VCaP (cell line): ENCODE measurements at regions not wholly inside any gene's neighbourhood (a gene's known extent, or its start where the extent isn't known, plus 50 kb on each side); places are given as distances from the start of the nearest gene placed in this dataset.

Experiments used
- H3K27ac ChIP-seq: fragments of 450-650 bp; 2 replicates; pipeline ENCODE4 v1.5.1; 2017
- TF ChIP-seq, protein P1 (sequence below): fragments of 450-650 bp; conservative IDR thresholded peaks from 2 replicates; pipeline ENCODE4 v1.5.1; 2017; ENCODE audit warnings: mild to moderate bottlenecking, moderate library complexity

DNA sequence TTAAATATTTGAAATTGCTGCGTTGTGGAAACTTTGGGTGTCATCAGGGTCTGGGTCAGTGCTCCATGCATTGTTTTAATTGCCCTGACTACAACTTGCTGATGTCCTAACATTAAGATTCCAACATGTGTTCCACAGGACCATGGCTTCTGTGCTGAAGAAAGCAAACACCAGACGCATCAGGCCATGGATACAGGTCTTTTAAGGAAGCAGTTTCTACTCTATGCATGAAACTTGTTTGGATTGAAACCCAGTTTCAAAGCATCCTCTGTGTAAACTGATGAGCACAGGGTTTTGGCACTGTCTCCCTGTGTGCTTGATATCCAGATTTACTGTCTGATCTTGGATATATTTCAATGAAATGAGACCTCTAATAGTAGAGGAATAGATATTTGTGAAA, 328.4 kb upstream of the SLC10A2 start:
- H3K27ac ChIP-seq = 0 out of 2 replicates have a peak overlapping the region, but pooled peaks have one; percentile 12
- TF ChIP-seq, protein P1, sequence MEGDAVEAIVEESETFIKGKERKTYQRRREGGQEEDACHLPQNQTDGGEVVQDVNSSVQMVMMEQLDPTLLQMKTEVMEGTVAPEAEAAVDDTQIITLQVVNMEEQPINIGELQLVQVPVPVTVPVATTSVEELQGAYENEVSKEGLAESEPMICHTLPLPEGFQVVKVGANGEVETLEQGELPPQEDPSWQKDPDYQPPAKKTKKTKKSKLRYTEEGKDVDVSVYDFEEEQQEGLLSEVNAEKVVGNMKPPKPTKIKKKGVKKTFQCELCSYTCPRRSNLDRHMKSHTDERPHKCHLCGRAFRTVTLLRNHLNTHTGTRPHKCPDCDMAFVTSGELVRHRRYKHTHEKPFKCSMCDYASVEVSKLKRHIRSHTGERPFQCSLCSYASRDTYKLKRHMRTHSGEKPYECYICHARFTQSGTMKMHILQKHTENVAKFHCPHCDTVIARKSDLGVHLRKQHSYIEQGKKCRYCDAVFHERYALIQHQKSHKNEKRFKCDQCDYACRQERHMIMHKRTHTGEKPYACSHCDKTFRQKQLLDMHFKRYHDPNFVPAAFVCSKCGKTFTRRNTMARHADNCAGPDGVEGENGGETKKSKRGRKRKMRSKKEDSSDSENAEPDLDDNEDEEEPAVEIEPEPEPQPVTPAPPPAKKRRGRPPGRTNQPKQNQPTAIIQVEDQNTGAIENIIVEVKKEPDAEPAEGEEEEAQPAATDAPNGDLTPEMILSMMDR = no peak

DNA sequence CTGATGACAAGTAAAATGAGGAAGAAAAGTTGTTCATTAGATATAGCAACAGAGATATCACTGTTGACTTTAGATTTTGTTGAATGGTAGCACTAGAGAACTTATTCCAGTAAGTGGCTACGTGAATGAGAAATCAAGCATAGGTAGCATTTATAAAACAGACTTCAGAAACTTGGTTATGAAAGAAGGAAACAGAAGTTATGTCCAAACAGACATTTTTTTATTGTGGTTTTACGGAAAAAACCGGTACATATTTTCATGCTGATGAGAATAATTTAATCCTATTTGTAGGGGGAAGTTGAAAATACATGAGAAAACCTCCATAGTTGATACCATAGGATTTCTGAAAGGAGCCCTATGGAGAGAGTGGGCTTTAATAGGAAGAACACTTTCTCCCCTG, 325.7 kb upstream of the SLC10A2 start:
- TF ChIP-seq, protein P1 = no peak
- no peak overlapping the region for H3K27ac ChIP-seq

DNA sequence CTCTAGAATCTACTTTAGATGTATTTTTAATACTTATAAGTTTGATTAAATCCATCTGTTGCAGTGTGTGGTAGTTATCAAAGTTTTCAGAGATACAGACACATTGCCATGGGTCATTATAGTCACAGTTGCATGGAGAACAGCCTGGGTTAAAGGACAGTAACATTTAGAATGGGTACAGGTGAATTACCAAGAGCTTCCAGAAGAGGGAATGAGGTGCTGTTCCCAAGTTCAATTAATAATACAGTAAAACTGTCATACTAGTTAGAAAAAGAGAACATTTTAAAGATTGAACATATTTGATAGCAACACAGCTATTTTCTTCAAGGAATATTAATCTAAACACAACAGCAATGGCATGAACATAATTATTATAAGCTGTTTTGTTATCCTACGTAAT, 322.6 kb upstream of the SLC10A2 start:
- TF ChIP-seq, protein P1 = peak; percentile 12; the same call in 1 of the 2 replicates
- no peak overlapping the region for H3K27ac ChIP-seq

DNA sequence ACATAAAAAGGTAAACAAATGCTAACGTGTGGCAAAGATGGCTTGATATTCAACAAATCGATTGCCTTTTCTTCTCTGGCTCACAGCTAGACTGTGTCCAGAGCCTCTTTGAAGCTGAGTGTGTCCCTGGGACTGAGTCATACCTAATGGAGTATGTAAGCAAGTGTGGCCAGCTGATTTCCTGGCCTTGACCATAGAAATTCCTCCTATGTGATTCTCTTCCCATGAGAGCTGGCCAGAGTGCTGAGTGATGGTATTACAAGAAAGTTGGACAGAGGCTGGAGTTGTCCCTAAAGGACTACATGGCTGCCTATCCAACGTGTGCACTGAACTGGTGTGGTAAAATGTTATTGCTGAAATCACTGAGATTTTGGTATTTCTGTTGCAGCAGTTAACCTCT, 320.1 kb upstream of the SLC10A2 start:
- TF ChIP-seq, protein P1 = no peak
- no peak overlapping the region for H3K27ac ChIP-seq

DNA sequence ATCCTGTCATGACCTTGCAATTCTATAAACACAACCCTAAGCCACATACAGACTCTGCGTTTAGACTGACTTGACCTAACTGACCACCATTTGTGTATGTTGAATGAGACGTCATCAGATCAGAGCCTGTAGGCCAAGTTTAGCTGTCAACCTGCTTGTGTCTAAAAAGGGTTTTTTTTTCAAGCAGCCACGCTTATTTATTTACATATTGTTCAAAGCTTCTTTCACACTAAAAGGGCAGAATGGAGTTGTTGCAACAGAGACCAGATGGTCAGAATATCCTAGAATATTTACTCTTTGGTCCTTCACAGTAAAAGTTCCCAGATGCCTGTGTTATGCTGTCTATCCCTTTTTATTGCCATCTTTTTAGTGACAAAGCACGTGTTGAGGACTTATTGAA, 307.7 kb upstream of the SLC10A2 start:
- TF ChIP-seq, protein P1 = no peak
- H3K27ac ChIP-seq = no peak overlapping the region

DNA sequence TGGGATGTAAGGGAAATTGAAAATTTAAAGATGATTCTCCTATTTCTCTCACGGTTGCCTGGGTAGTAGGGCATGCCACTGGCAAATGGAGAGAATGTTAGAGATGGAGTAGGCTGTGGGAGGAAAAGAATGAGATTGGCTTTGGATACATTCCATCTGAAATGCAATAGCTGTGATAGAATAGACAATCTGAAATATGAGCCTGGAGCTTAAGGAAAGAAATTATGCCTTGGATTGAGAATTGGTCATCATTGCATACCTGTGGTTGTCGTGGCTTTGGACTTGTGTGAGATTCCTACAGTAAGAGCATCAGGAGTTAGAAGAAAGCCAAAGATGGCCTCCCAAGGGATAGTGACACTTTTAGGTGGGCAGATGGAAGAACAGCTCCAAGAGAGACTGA, 305.1 kb upstream of the SLC10A2 start:
- H3K27ac ChIP-seq = no peak overlapping the region
- TF ChIP-seq, protein P1 = no peak

DNA sequence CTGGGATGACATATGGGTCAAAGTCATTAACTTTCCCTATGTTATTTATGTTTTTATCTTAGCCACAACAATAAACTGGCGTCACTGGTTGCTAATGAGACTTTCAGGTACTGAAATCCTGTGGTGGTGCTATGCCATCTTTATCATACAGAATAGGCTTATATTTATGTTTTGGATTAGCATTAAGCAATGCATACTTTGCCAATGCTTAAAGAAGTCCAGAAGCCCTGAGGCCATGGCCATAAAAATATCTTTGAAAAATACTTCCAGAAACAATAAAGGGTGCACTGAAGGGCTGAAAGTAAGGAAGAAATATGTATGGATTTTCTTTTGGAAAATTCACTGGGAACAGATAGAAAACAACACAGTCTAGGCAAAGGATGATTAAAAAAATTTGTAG, 304.6 kb upstream of the SLC10A2 start:
- no peak overlapping the region for H3K27ac ChIP-seq
- TF ChIP-seq, protein P1 = no peak
